ENCODE measurements at regions not wholly inside any gene's neighbourhood (a gene's known extent, or its start where the extent isn't known, plus 50 kb on each side); places are given as distances from the start of the nearest gene placed in this dataset.

GRCh38 chr18:38045845-38046244 is 480.2 kb upstream of the CELF4 start:
- no peak overlapping the region for H3K4me3 ChIP-seq (ENCODE audit: low read depth, low read length)
- no peak for DNase-seq (ENCODE audit: low read depth)
- TF ChIP-seq POLR2A (IDR thresholded peaks at IDR 0.05; ENCODE audit: extremely low read depth, insufficient read length) (no peak), MYC (IDR thresholded peaks at IDR 0.05; ENCODE audit: low read depth, low read length) (no peak), CTCF (IDR thresholded peaks at IDR 0.05; ENCODE audit: low read depth, low read length) (no peak), MAX (IDR thresholded peaks at IDR 0.05; ENCODE audit: low read depth, low read length) (no peak)

GRCh38 chr18:38042211-38042890 is 476.8 kb upstream of the CELF4 start:
- TF ChIP-seq CTCF (IDR thresholded peaks at IDR 0.05; ENCODE audit: low read depth, low read length) (no peak), MAX (IDR thresholded peaks at IDR 0.05; ENCODE audit: low read depth, low read length) (no peak), POLR2A (IDR thresholded peaks at IDR 0.05; ENCODE audit: extremely low read depth, insufficient read length) (no peak), MYC (IDR thresholded peaks at IDR 0.05; ENCODE audit: low read depth, low read length) (no peak)
- DNase-seq (ENCODE audit: low read depth) = no peak
- H3K4me3 ChIP-seq (ENCODE audit: low read depth, low read length) = no peak overlapping the region

GRCh38 chr18:38038242-38038641 is 472.6 kb upstream of the CELF4 start:
- no peak for DNase-seq (ENCODE audit: low read depth)
- H3K4me3 ChIP-seq (ENCODE audit: low read depth, low read length) = no peak overlapping the region
- TF ChIP-seq POLR2A (IDR thresholded peaks at IDR 0.05; ENCODE audit: extremely low read depth, insufficient read length) = no peak
- no peak for TF ChIP-seq MYC (IDR thresholded peaks at IDR 0.05; ENCODE audit: low read depth, low read length)
- TF ChIP-seq CTCF (IDR thresholded peaks at IDR 0.05; ENCODE audit: low read depth, low read length) = no peak
- TF ChIP-seq MAX (IDR thresholded peaks at IDR 0.05; ENCODE audit: low read depth, low read length) = no peak

- TF ChIP-seq POLR2A (IDR thresholded peaks at IDR 0.05; ENCODE audit: extremely low read depth, insufficient read length) (no peak), MAX (IDR thresholded peaks at IDR 0.05; ENCODE audit: low read depth, low read length) (no peak), MYC (IDR thresholded peaks at IDR 0.05; ENCODE audit: low read depth, low read length) (no peak), CTCF (IDR thresholded peaks at IDR 0.05; ENCODE audit: low read depth, low read length) (no peak)
- no peak overlapping the region for H3K4me3 ChIP-seq (ENCODE audit: low read depth, low read length)
- DNase-seq (ENCODE audit: low read depth) = no peak
These were observed 469.6 kb upstream of the CELF4 start for GRCh38 chr18:38035193-38035592.

- DNase-seq (ENCODE audit: low read depth) = no peak
- TF ChIP-seq MAX (IDR thresholded peaks at IDR 0.05; ENCODE audit: low read depth, low read length) (no peak), CTCF (IDR thresholded peaks at IDR 0.05; ENCODE audit: low read depth, low read length) (no peak), MYC (IDR thresholded peaks at IDR 0.05; ENCODE audit: low read depth, low read length) (no peak), POLR2A (IDR thresholded peaks at IDR 0.05; ENCODE audit: extremely low read depth, insufficient read length) (no peak)
- H3K4me3 ChIP-seq (ENCODE audit: low read depth, low read length) = no peak overlapping the region
These were observed 467.7 kb upstream of the CELF4 start for GRCh38 chr18:38033282-38033681.
